HFF-Myc (cell line): ENCODE measurements at regions not wholly inside any gene's neighbourhood (a gene's known extent, or its start where the extent isn't known, plus 50 kb on each side); places are given as distances from the start of the nearest gene placed in this dataset.

Experiments used
- DNase-seq: peaks from one replicate; pipeline ENCODE4 v3.0.0-alpha.2; 2011; ENCODE audit warnings: low read depth; ENCODE audit errors: extremely low read depth
- H3K4me3 ChIP-seq: replicated peaks from 2 replicates; pipeline ENCODE4 v1.5.1; 2011; ENCODE audit warnings: low read depth, mild to moderate bottlenecking, control low read depth, low read length
- TF ChIP-seq, protein P1 (sequence below): IDR thresholded peaks from 2 replicates; pipeline ENCODE4 v1.5.1; 2012; ENCODE audit warnings: mild to moderate bottlenecking, low read depth, low read length, control low read depth; ENCODE audit errors: missing control alignments

DNA sequence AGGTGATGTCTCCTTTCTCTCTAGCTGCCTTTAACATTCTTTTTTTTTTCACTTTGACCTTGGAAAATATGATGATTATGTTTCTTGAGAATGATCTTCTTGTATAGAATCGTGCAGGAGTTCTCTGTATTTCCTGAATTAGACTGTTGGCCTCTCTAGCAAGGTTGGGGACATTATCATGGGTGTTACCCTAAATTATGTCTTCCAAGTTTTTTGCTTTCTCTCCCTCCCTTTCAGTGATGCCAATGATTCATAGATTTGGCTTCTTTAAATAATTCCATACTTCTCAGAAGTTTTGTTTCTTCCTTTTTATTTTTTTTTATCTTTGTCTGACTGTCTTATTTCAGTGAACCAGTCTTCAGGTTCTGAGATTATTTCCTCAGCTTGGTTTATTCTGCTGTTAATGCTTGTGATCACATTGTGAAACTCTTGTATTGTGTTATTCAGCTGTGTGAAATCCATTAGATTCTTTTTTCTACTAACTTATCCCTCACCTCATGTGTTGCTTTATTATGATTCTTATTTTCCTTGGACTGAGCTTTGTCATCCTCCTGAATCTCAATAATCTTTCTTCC lies 268.4 kb upstream of the NRIP1 start:
- no peak overlapping the region for H3K4me3 ChIP-seq
- no peak for DNase-seq
- TF ChIP-seq, protein P1, sequence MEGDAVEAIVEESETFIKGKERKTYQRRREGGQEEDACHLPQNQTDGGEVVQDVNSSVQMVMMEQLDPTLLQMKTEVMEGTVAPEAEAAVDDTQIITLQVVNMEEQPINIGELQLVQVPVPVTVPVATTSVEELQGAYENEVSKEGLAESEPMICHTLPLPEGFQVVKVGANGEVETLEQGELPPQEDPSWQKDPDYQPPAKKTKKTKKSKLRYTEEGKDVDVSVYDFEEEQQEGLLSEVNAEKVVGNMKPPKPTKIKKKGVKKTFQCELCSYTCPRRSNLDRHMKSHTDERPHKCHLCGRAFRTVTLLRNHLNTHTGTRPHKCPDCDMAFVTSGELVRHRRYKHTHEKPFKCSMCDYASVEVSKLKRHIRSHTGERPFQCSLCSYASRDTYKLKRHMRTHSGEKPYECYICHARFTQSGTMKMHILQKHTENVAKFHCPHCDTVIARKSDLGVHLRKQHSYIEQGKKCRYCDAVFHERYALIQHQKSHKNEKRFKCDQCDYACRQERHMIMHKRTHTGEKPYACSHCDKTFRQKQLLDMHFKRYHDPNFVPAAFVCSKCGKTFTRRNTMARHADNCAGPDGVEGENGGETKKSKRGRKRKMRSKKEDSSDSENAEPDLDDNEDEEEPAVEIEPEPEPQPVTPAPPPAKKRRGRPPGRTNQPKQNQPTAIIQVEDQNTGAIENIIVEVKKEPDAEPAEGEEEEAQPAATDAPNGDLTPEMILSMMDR, result no peak

DNA sequence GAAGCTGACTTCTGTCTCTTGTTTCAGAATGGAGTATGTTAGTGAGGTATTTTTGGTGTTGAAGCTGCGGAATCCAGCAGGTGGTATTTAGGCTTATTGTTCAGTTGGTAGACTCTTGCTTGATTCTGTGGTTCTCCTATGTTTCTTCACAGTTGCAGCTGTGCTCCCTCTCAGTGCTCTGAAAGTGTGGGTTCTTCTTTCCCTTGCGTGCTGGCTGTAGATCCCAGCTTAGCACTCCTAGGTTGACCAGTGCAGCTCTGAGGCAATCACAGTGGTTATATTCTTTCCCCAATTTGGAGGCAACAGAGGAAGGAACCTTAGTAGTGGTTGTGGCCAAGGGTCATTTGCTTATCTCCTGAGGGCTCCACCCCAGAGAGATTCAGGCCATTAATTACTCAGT lies 269.2 kb upstream of the NRIP1 start:
- no peak overlapping the region for H3K4me3 ChIP-seq
- no peak for DNase-seq
- TF ChIP-seq, protein P1, result no peak

DNA sequence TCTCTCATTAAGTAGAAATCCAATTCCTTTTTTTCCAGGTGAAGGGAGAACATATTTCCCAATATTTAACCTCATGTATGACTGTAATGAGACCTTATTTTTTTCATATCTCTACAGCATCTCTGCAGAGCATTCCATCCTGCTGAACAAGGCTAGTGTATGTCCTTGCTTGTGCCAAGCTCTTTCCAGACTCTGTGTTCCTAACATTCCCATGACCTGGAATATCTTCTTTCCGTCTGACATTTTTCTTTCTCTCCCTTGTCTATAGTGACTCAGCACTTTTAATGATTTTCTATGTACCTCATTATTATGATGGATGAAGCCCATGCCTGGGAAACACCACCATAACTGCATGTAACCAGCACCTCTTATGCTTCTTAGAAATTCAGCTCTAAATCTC lies 278.3 kb upstream of the NRIP1 start:
- DNase-seq, result no peak
- TF ChIP-seq, protein P1, result no peak
- H3K4me3 ChIP-seq, result no peak overlapping the region

DNA sequence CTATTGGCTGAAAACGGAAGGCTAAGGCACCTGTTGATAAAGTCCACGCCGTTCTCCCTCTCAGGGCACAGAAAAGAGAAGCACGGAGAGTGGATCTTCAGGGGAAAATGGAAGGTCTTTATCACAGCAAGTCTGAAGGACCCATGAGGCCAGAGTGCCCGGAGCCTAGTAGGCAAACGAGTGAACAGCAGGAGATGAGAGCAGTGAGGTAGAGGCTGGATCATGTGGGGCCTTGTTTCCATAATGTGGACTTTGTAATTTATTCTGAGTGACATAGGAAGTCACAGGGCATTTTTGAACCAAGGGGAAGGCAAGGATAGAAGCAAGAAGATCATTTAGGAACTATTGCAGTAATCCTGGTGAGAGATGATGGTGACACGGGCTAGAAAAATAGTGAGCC lies 287.2 kb upstream of the NRIP1 start:
- TF ChIP-seq, protein P1, result no peak
- H3K4me3 ChIP-seq, result no peak overlapping the region
- no peak for DNase-seq

DNA sequence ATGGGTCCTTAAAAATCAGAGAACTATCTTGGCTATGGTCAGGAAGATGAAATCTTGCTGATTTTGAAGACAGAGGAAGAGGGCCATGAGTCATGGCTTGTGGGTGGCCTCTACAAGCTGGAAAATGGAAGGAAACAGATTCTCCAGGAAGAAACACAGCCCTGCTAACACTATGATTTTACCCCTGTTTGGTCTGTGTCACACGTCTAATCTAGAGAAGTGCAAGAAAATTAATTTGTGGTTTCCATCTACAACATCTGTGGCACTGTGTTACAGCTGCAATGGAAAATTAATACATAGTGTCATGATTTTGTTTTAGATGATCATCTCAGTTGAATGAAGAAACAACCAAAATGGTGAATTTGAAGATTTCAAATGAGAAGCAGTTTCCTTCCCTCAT lies 288.7 kb upstream of the NRIP1 start:
- no peak for DNase-seq
- TF ChIP-seq, protein P1, result no peak
- no peak overlapping the region for H3K4me3 ChIP-seq

DNA sequence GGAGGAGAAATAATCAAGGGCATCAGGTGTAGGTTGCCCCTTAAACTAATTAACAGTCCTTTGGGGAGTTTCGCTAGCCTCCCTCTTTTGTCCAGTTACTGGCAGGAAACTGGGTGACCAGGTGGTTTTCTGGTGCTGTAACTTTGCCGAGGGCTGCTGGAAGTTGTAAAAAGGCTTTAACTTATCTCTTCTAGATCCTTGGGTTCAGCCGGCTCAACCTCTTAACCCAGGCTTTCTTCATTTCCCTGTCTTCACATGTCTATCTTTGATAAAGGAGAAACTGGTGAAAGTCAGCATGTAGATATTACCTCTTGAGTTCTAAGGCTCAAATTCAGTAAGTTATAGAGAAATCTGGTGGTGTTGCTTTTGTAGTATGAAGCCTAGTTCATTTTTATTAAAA lies 289.7 kb upstream of the NRIP1 start:
- H3K4me3 ChIP-seq, result no peak overlapping the region
- TF ChIP-seq, protein P1, result no peak
- no peak for DNase-seq

DNA sequence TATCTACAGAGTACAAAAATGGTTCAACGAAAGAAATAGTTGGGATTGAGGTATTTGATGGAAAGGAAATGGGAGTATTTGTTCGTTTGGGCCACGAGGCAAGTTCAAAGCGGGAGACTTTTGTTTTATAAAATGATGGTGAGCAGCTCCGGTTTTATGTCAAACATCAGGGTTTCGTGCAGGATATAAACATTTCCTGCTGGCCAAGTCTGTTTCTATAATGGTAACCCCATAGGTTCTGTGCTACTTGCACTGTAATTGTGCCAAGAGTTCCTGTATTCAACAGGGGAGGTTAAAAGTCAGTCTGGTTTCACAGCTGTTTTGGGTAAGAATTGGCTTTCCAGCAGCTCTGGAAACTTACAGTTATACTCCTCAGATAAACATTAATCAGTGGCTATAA lies 290.3 kb upstream of the NRIP1 start:
- no peak for DNase-seq
- TF ChIP-seq, protein P1, result no peak

More for the DNA sequence above, 290.3 kb upstream of the NRIP1 start:
- H3K4me3 ChIP-seq, result no peak overlapping the region
